Left lung (tissue), 4 donors: ENCODE measurements at regions not wholly inside any gene's neighbourhood (a gene's known extent, or its start where the extent isn't known, plus 50 kb on each side); places are given as distances from the start of the nearest gene placed in this dataset.

Source experiments
- ATAC-seq: fragments of 200-7000 bp; cut with Tn5 transposase; one replicate; pipeline ENCODE4 v1.9.1; 2020; ENCODE audit warnings: moderate library complexity
- DNase-seq, 4 donors: peaks; one replicate each; pipeline ENCODE4 v3.0.0-alpha.2; 2013 to 2020
- H3K27ac ChIP-seq, 2 donors: fragments of 200-600 bp; sonication (generic) in 1 of 2; one replicate each; pipeline versions ENCODE4 v1.5.0 to v1.8.0; 2020 to 2021
- H3K27me3 ChIP-seq, 2 donors: fragments of 200-600 bp; sonication (generic) in 1 of 2; one replicate each; pipeline versions ENCODE4 v1.5.0 to v1.8.0; 2020 to 2021
- H3K36me3 ChIP-seq, 2 donors: fragments of 200-600 bp; sonication (generic) in 1 of 2; one replicate each; pipeline versions ENCODE4 v1.5.0 to v1.8.0; 2020 to 2021
- H3K4me1 ChIP-seq, 2 donors: fragments of 200-600 bp; one replicate each; pipeline ENCODE4 v1.8.0; 2021
- H3K4me3 ChIP-seq, 2 donors: fragments of 200-600 bp; sonication (generic) in 1 of 2; one replicate each; pipeline versions ENCODE4 v1.5.0 to v1.8.0; 2020 to 2021; ENCODE audit warnings: mild to moderate bottlenecking in 1 of 2
- H3K9me3 ChIP-seq, 2 donors: fragments of 200-600 bp; sonication (generic) in 1 of 2; one replicate each; pipeline versions ENCODE4 v1.5.0 to v1.8.0; 2020 to 2021
- CTCF ChIP-seq, 2 donors: fragments of 200-600 bp; sonication (generic) in 1 of 2; IDR thresholded peaks; one replicate each; pipeline versions ENCODE4 v1.5.0 to v1.8.0; 2021; ENCODE audit warnings: antibody characterized with exemption in 2 of 2
- intact Hi-C, 2 donors: fragments of 100-400 bp; cut with DNase I; formaldehyde crosslinking; loops; one replicate each; pipeline versions ENCODE4 v1.11.2 to v1.14.2; 2022
- donor health status: DM: no; HTN: yes; CAD: no.
- donor health status: DM: no; HTN: no; CAD: no.

- Histone ChIP-seq H3K4me3 (no peak overlapping the region), H3K27me3 (no peaks in the 10 kb centered on the region), H3K4me1 (no peaks in the 10 kb centered on the region), H3K36me3 (no peaks in the 10 kb centered on the region), H3K27ac (no peak overlapping the region), H3K9me3 (no peaks in the 10 kb centered on the region)
- no peak for DNase-seq
- intact Hi-C loops: no loop called here
- ATAC-seq: no peak
- TF ChIP-seq CTCF (IDR thresholded peaks at IDR 0.05): no peak
These were observed 121.0 kb downstream of the KLF5 start for GRCh38 chr13:73179650-73180274.

- Histone ChIP-seq H3K27me3 (no peaks in the 10 kb centered on the region), H3K27ac (no peak overlapping the region), H3K4me3 (no peak overlapping the region), H3K4me1 (no peaks in the 10 kb centered on the region), H3K9me3 (no peaks in the 10 kb centered on the region), H3K36me3 (no peaks in the 10 kb centered on the region)
- intact Hi-C loops: no loop called here
- no peak for TF ChIP-seq CTCF (IDR thresholded peaks at IDR 0.05)
- DNase-seq (no peak), ATAC-seq (no peak)
These were observed 119.2 kb downstream of the KLF5 start for GRCh38 chr13:73177916-73178565.

GRCh38 chr13:73177017-73177416 is 118.2 kb downstream of the KLF5 start:
- ATAC-seq (no peak), DNase-seq (no peak)
- intact Hi-C loops: no loop called here
- Histone ChIP-seq H3K9me3 (no peaks in the 10 kb centered on the region), H3K4me3 (no peak overlapping the region), H3K4me1 (no peaks in the 10 kb centered on the region), H3K27ac (no peak overlapping the region), H3K36me3 (no peaks in the 10 kb centered on the region), H3K27me3 (no peaks in the 10 kb centered on the region)
- no peak for TF ChIP-seq CTCF (IDR thresholded peaks at IDR 0.05)

GRCh38 chr13:73174521-73175010 is 115.8 kb downstream of the KLF5 start:
- H3K27ac ChIP-seq: no peak overlapping the region

More at GRCh38 chr13:73174521-73175010, 115.8 kb downstream of the KLF5 start:
- Histone ChIP-seq H3K4me1 (no peaks in the 10 kb centered on the region), H3K4me3 (no peak overlapping the region), H3K9me3 (no peaks in the 10 kb centered on the region), H3K36me3 (no peaks in the 10 kb centered on the region), H3K27me3 (no peaks in the 10 kb centered on the region)
- ATAC-seq (no peak), DNase-seq (no peak)
- intact Hi-C loops: no loop called here
- TF ChIP-seq CTCF (IDR thresholded peaks at IDR 0.05): no peak
